Immature natural killer cell (primary cell): ENCODE measurements at regions not wholly inside any gene's neighbourhood (a gene's known extent, or its start where the extent isn't known, plus 50 kb on each side); places are given as distances from the start of the nearest gene placed in this dataset.

Source experiments
- DNase-seq, 3 donors: peaks; one replicate each; pipeline ENCODE4 v3.0.0; 2022; ENCODE audit warnings: mixed read lengths in 1 of 3
- H3K27ac Mint-ChIP-seq, 6 donors: one replicate each; pipeline ENCODE4 v1.8.0; 2020; ENCODE audit warnings: mixed read lengths in 6 of 6, mild to moderate bottlenecking in 5 of 6, inconsistent platforms in 4 of 6, moderate library complexity in 3 of 6
- H3K27me3 Mint-ChIP-seq, 3 donors: one replicate each; pipeline ENCODE4 v1.8.0; 2020 to 2021; ENCODE audit warnings: low read depth in 3 of 3, mild to moderate bottlenecking in 3 of 3, mixed read lengths in 3 of 3, moderate library complexity in 3 of 3, inconsistent platforms in 1 of 3
- H3K36me3 Mint-ChIP-seq, 3 donors: one replicate each; pipeline ENCODE4 v1.8.0; 2020; ENCODE audit warnings: mixed read lengths in 3 of 3, inconsistent platforms in 2 of 3, mild to moderate bottlenecking in 2 of 3
- H3K4me1 Mint-ChIP-seq, 2 donors: one replicate each; pipeline ENCODE4 v1.8.0; 2020; ENCODE audit warnings: inconsistent platforms in 2 of 2, mild to moderate bottlenecking in 2 of 2, mixed read lengths in 2 of 2, moderate library complexity in 1 of 2
- H3K4me3 Mint-ChIP-seq, 5 donors: one replicate each; pipeline ENCODE4 v1.8.0; 2020; ENCODE audit warnings: mild to moderate bottlenecking in 5 of 5, mixed read lengths in 5 of 5, inconsistent platforms in 3 of 5, moderate library complexity in 3 of 5
- H3K9me3 Mint-ChIP-seq, 6 donors: one replicate each; pipeline ENCODE4 v1.8.0; 2020; ENCODE audit warnings: mild to moderate bottlenecking in 6 of 6, mixed read lengths in 6 of 6, inconsistent platforms in 4 of 6, moderate library complexity in 3 of 6

- Mint-ChIP-seq H3K4me1 (peaks cover 23 to 45% of the 10 kb centered on the region in 2 donors), H3K4me3 (no peak overlapping the region), H3K9me3 (no peaks in the 10 kb centered on the region), H3K27ac (no peak overlapping the region), H3K36me3 (no peaks in the 10 kb centered on the region), H3K27me3 (peaks cover 0 to 2% (median 1%) of the 10 kb centered on the region in 3 donors)
- DNase-seq = no peak
Observed at GRCh38 chr5:40273936-40274335, 405.8 kb upstream of the PTGER4 start.

DNA sequence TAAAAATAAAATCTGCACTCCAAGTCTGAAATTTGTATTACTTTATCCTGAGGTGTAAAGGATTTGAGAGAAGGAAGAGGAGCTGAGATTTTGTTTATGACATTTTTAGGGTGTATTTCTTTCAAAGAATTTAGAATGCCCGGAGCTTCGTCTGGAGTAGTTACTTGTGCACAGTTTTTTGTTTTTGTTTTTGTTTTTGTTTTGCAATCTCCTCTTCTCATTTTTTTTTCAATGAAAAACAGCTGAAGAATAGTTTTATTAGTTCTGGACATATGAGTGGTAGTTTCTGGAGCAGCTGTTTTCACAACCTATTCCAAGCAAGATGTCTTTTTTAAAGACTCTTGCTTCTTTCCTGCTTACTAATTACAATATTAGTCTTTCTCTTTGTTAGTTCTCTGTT lies 408.2 kb upstream of the PTGER4 start:
- H3K9me3 Mint-ChIP-seq = no peaks in the 10 kb centered on the region
- H3K36me3 Mint-ChIP-seq = no peaks in the 10 kb centered on the region
- H3K27ac Mint-ChIP-seq = no peak overlapping the region
- H3K4me3 Mint-ChIP-seq = no peak overlapping the region
- peaks cover 20 to 31% of the 10 kb centered on the region in 2 donors for H3K4me1 Mint-ChIP-seq
- H3K27me3 Mint-ChIP-seq = peaks cover 0 to 2% (median 1%) of the 10 kb centered on the region in 3 donors
- DNase-seq = no peak

DNA sequence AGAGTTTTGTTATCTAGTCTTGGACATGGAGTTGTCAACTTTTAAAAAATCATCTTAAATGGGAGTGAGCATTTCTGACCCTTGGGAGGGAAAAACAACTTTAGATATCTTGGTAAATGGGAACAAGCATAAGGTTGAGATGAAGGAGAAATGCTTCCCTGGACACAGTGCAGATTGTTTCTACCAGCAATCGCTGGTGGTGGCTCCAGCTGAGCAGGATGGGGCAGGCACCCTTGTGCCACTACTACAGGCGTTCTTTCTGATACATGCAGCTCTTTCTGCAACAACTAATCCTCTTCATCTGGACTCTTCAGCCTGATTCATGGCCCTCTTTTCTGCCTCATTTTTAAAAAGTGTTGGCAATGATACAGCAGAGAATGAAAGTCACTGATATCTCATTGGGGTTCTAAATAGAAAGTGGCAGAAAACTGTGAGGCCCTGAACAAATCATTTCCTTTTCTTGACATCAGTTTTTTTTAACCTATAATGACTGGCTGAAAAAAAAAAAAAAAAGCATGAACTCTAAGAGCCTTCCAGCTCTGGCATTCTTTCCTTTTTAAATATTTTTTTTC lies 409.4 kb upstream of the PTGER4 start:
- no peak for DNase-seq
- Mint-ChIP-seq H3K4me3 (peak overlapping the region in 1 of 5 donors; percentile 9), H3K9me3 (no peaks in the 10 kb centered on the region), H3K36me3 (no peaks in the 10 kb centered on the region), H3K27ac (peak overlapping the region in 1 of 6 donors; percentile 32), H3K27me3 (peaks cover 0 to 2% (median 1%) of the 10 kb centered on the region in 3 donors), H3K4me1 (peaks cover 13 to 20% of the 10 kb centered on the region in 2 donors)

DNA sequence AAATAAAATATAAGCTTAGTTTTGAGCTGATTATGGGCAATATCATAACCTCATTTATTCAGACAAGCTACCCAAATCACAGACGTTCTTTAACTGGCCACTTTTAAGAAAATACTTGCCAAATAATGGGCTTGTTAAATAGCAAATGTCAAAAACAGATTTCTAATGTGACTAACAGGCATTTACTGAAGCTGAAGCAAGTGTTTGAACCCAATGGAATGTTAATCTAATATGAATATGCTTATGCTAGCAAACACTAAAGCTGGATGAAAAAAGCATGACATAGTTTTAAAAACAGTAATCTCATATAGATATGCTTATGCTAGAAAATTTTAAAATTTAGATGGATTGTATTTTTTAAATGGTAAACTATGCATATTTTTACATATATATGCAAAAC lies 411.6 kb upstream of the PTGER4 start:
- H3K36me3 Mint-ChIP-seq = no peaks in the 10 kb centered on the region
- H3K4me1 Mint-ChIP-seq = peaks cover 13 to 19% of the 10 kb centered on the region in 2 donors
- no peak for DNase-seq
- no peaks in the 10 kb centered on the region for H3K9me3 Mint-ChIP-seq
- H3K27me3 Mint-ChIP-seq = no peaks in the 10 kb centered on the region
- H3K4me3 Mint-ChIP-seq = no peak overlapping the region
- H3K27ac Mint-ChIP-seq = no peak overlapping the region

DNA sequence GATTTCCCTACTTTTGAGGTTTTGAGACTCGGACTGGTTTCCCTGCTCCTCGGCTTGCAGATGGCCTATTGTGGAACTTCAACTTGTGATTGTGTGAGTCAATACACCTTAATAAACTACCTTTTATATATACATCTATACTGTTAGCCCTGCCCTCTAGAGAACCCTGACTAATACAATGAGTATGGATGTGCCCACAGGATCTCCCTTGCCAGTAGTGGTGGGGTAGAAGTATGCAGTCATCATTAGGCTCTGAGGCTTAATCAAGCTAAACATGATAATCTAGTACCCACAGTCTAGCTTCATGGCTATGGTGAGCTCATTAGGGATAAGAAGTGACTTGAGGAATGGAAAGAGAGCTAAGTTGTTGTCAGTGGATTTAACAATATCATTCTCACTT lies 412.8 kb upstream of the PTGER4 start:
- H3K27me3 Mint-ChIP-seq = no peaks in the 10 kb centered on the region
- no peak for DNase-seq
- H3K4me1 Mint-ChIP-seq = peaks cover 13 to 19% of the 10 kb centered on the region in 2 donors
- no peaks in the 10 kb centered on the region for H3K9me3 Mint-ChIP-seq
- H3K27ac Mint-ChIP-seq = no peak overlapping the region
- no peaks in the 10 kb centered on the region for H3K36me3 Mint-ChIP-seq
- H3K4me3 Mint-ChIP-seq = no peak overlapping the region

DNA sequence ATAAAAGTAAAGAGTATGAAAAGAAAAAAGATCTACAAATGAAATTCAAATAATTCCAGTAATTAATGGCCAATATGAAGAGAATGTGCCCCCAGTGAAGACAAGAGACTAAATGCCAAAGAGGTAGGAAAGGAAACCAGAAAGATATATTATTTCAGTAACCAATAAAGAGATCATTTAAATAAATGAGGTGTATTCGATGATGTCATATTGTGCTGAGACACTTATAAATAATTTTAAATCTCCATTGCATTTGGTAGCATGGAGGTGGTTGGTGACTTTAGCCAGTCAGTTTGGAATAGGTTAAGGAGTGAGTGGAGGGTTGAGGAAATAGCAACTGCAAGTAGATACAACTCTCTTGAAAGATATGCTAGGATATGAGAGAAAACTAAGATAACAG lies 417.7 kb upstream of the PTGER4 start:
- H3K27ac Mint-ChIP-seq = no peak overlapping the region
- peaks cover 5 to 7% (median 7%) of the 10 kb centered on the region in 3 donors for H3K36me3 Mint-ChIP-seq
- H3K9me3 Mint-ChIP-seq = peaks cover 0 to 8% (median 3%) of the 10 kb centered on the region in 6 donors
- H3K4me3 Mint-ChIP-seq = no peak overlapping the region
- DNase-seq = no peak
- H3K27me3 Mint-ChIP-seq = no peaks in the 10 kb centered on the region
- peaks cover 13% of the 10 kb centered on the region in 2 donors for H3K4me1 Mint-ChIP-seq

DNA sequence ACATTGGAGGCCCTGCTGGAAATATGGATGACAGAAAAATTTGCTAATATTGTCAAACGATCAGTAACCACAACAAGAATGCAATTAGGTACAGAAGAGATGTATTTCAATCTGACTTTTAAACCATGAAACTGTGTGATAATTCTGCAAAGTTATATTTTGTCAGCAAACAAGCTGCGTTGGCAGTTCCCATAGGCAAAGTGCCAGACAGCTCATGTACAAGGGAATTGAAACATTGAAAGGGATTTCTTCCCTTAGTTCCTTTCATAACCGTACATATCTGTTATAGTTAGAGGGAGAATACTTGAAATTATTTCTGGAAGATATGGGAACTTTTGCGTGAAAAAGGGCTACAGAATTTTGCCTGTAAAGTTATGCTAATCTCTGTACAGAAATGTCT lies 419.4 kb upstream of the PTGER4 start:
- Mint-ChIP-seq H3K4me3 (no peak overlapping the region), H3K27ac (no peak overlapping the region), H3K27me3 (no peaks in the 10 kb centered on the region), H3K9me3 (peaks cover 0 to 8% (median 3%) of the 10 kb centered on the region in 6 donors), H3K36me3 (peaks cover 5 to 7% (median 7%) of the 10 kb centered on the region in 3 donors), H3K4me1 (peaks cover 13% of the 10 kb centered on the region in 2 donors)
- DNase-seq = no peak

DNA sequence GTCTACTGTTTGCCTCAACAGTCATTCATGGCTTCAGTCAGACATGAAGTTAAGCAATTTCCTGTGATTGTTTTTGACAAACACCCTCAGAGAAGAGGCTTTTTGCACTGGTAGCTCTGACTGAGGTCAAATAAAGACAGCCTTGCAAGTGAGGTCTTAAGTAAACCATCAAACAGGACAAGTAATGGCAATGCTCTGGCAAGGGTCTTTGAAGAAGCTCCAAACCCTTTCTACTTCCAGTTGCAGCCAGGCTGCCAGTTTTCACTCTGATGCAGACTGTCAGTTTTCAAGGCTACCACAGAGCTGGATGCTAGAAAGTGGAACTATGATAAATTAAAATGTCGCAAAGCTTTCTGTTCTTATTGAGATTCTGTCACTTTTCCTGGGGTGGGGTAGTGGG lies 421.5 kb upstream of the PTGER4 start:
- Mint-ChIP-seq H3K9me3 (peaks cover 0 to 8% (median 3%) of the 10 kb centered on the region in 6 donors), H3K36me3 (peaks cover 5 to 7% (median 7%) of the 10 kb centered on the region in 3 donors), H3K27me3 (no peaks in the 10 kb centered on the region), H3K4me3 (peak overlapping the region in 3 of 5 donors; percentile 17 to 41 (median 28)), H3K27ac (peak overlapping the region; percentile 35 to 79 (median 66)), H3K4me1 (peaks cover 13% of the 10 kb centered on the region in 2 donors)
- DNase-seq = peak; percentile 9 to 30 (median 13)

DNA sequence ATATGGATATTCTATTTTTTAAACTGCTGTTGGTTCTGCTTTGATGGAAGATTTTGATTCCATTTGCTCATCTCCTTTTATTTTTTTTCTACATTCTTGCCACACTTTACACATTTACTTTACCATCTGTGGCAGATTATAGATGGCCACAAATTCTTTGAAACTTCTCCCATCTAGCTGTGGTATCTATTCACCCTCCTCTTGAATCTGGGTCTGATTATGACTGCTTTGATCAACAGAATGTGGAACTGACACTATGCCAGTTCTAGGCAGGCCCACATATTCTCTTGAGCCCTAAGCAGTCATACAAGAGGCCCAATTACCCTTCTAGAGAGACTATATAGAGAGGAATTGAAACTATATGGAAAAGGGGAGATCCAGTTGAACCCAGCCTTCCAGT lies 439.0 kb upstream of the PTGER4 start:
- no peak for DNase-seq
- peaks cover 0 to 3% (median 0%) of the 10 kb centered on the region in 3 donors for H3K27me3 Mint-ChIP-seq
- no peak overlapping the region for H3K4me3 Mint-ChIP-seq
- peaks cover 0 to 7% (median 4%) of the 10 kb centered on the region in 3 donors for H3K36me3 Mint-ChIP-seq
- no peak overlapping the region for H3K27ac Mint-ChIP-seq
- peaks cover 0 to 7% of the 10 kb centered on the region in 2 donors for H3K4me1 Mint-ChIP-seq
- peaks cover 0 to 10% (median 6%) of the 10 kb centered on the region in 6 donors for H3K9me3 Mint-ChIP-seq

DNA sequence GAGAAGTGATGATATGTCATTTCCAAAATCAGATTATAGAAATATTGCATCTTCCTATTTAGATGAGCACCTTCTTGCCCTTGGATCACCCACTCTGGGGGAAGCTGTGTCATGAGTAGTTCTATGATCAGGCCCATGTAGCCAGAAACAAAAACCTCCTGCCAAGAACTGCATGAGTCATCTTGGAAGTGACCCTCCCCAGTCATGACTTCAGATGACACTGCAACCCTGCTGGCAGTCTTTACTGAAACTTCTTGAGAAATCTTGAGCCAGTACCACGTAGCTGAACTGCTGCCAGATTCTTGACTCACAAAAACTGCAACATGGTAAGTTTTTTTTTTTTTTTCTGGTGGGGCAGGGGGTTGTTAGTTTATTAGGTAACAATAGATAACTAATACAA lies 439.6 kb upstream of the PTGER4 start:
- no peak for DNase-seq
- no peak overlapping the region for H3K27ac Mint-ChIP-seq
- peaks cover 0 to 7% of the 10 kb centered on the region in 2 donors for H3K4me1 Mint-ChIP-seq
- H3K27me3 Mint-ChIP-seq = peaks cover 0 to 3% (median 0%) of the 10 kb centered on the region in 3 donors
- H3K9me3 Mint-ChIP-seq = peaks cover 0 to 10% (median 6%) of the 10 kb centered on the region in 6 donors
- peaks cover 0 to 7% (median 4%) of the 10 kb centered on the region in 3 donors for H3K36me3 Mint-ChIP-seq
- no peak overlapping the region for H3K4me3 Mint-ChIP-seq

DNA sequence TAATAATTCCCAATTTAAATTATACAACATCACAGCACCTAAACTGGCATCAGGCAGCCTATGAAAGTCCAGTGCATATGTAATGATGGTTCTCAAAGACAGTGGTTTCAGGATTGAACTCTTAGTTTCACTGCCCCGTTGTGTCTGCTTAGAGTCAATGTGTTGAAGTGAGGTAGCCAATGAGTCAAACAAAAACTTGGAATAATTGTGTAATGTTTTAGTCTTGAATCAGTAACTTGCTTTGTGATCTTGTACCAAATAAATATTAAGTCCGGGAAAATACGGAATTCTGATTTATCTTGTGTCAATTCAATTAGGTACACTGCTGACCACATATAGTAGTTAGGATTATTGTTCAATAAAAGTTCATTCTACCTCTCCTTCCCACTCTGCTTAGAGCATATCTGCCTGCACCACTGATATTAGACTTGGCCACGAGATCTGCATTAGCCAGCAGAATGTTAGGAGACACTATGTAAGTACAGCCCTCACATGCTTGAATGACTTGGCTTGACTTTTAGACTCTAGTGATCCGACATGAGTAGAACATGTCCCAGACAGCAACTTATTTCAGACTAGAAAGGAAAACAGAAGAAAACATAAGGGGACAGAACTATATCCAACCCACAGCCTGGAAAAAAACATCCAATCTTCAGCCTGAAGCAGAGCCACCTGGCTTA lies 441.5 kb upstream of the PTGER4 start:
- H3K27me3 Mint-ChIP-seq = peaks cover 0 to 3% (median 0%) of the 10 kb centered on the region in 3 donors
- H3K4me3 Mint-ChIP-seq = no peak overlapping the region
- DNase-seq = no peak
- peaks cover 0 to 7% of the 10 kb centered on the region in 2 donors for H3K4me1 Mint-ChIP-seq
- H3K36me3 Mint-ChIP-seq = peaks cover 0 to 7% (median 4%) of the 10 kb centered on the region in 3 donors
- peaks cover 0 to 10% (median 6%) of the 10 kb centered on the region in 6 donors for H3K9me3 Mint-ChIP-seq
- no peak overlapping the region for H3K27ac Mint-ChIP-seq

DNA sequence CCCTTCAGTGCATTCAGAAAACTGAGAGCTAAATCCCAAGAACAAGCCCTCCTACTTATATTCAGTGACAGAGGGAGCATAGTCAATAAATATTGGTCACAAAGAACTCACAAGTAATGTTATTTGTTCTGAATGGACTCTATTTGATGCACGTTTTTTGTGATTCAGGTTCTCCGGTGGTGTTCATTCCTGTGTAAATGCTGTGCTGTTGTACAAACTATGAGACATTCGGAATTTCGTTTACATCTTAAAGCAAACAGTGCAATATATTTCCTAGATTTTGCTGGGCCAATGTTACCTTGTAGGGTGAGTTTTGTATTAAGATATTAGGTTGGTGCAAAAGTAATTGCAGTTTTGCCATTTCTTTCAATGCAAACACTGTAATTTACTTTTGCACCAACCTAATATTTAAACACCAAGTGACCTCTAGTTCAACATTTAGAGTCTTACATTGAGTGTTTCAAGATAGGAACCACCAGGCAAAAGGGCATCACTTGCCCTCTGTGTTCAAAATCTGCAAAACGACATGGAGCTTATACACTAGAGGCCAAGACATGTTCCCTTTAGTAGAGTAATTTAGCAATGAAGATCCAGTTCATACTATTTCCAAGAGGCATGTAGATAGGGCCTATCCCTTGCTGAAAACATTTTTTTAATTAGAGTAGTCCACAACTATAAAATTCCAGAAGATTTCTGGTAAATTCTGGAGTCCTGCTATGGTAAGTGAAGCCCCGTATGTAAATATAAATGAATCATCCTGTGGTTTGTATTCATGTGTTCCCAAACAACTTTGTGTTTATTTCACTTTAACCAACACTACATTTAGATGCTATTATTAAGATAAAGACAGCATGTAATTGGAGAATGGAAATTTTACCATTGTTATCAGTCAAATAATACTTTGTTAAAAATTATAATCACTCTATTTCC lies 444.0 kb upstream of the PTGER4 start:
- Mint-ChIP-seq H3K4me3 (no peak overlapping the region), H3K27me3 (peaks cover 0 to 3% (median 2%) of the 10 kb centered on the region in 3 donors), H3K9me3 (peaks cover 0 to 8% (median 5%) of the 10 kb centered on the region in 6 donors), H3K27ac (no peak overlapping the region), H3K36me3 (peaks cover 0 to 6% (median 2%) of the 10 kb centered on the region in 3 donors), H3K4me1 (no peaks in the 10 kb centered on the region)
- no peak for DNase-seq

GRCh38 chr5:40233268-40233667 lies 446.4 kb upstream of the PTGER4 start:
- no peaks in the 10 kb centered on the region for H3K9me3 Mint-ChIP-seq
- no peak overlapping the region for H3K27ac Mint-ChIP-seq
- H3K4me3 Mint-ChIP-seq = no peak overlapping the region
- no peaks in the 10 kb centered on the region for H3K4me1 Mint-ChIP-seq
- H3K27me3 Mint-ChIP-seq = peaks cover 0 to 2% (median 0%) of the 10 kb centered on the region in 3 donors
- no peaks in the 10 kb centered on the region for H3K36me3 Mint-ChIP-seq
- DNase-seq = no peak
